Endothelial cell of umbilical vein (primary cell): ENCODE measurements at regions not wholly inside any gene's neighbourhood (a gene's known extent, or its start where the extent isn't known, plus 50 kb on each side); places are given as distances from the start of the nearest gene placed in this dataset.

Experiments used
- BruUV-seq: library from RNA; stranded (reverse); fragments of 400-500 nt; replicated peaks from 2 replicates; lab custom pipeline; 2021; lab: Mats Ljungman, UMichigan
- CTCF ChIA-PET: fragments of 300-600, 350-600 bp; sonication (Branson Sonifier 250); formaldehyde crosslinking; loops from one replicate; lab custom pipeline; 2021; ENCODE audit warnings: antibody characterized with exemption, inconsistent platforms; lab: Charles Lee
- POLR2A ChIA-PET: fragments of 300-600, 350-600 bp; sonication (Branson Sonifier 250); formaldehyde crosslinking; loops from one replicate; lab custom pipeline; 2021; ENCODE audit warnings: antibody characterized with exemption, inconsistent platforms; lab: Charles Lee
- DNase-seq: peaks from one replicate; pipeline ENCODE4 v3.0.0-alpha.2; 2011; ENCODE audit warnings: low read depth, low spot score
- FAIRE-seq: peaks from 2 replicates; lab custom pipeline; 2011; peaks lifted over from hg19 to GRCh38; lab: Jason Lieb, UNC
- H2AFZ ChIP-seq: 2 replicates; pipeline ENCODE4 v1.6.0; 2012; ENCODE audit warnings: low read depth, low read length, control low read depth, inconsistent platforms
- H3K27ac ChIP-seq: 2 replicates; pipeline ENCODE4 v1.5.1; 2011; ENCODE audit warnings: low read depth, mild to moderate bottlenecking, control low read depth, low read length, moderate library complexity; ENCODE audit not compliant: insufficient read depth
- H3K27me3 ChIP-seq, 2 experiments: 2 replicates each; pipeline versions ENCODE4 v1.6.0 to v1.6.1; 2011; ENCODE audit warnings: low read length in 2 of 2, mixed read lengths in 1 of 2; ENCODE audit not compliant: control insufficient read depth in 2 of 2, insufficient read depth in 2 of 2
- H3K36me3 ChIP-seq, 2 experiments: 2 replicates in 1 of 2; 3 replicates in 1 of 2; pipeline ENCODE4 v1.5.1; 2011; ENCODE audit warnings: low read length in 2 of 2, mild to moderate bottlenecking in 1 of 2, moderate library complexity in 1 of 2; ENCODE audit not compliant: control insufficient read depth in 2 of 2, insufficient read depth in 2 of 2; ENCODE audit errors: extremely low read depth in 1 of 2
- H3K4me1 ChIP-seq: 3 replicates; pipeline ENCODE4 v1.5.1; 2011; ENCODE audit warnings: mild to moderate bottlenecking, low read length; ENCODE audit not compliant: control insufficient read depth, insufficient read depth; ENCODE audit errors: extremely low read depth
- H3K4me2 ChIP-seq: 2 replicates; pipeline ENCODE4 v1.6.1; 2011; ENCODE audit warnings: low read length, control low read depth, mixed read lengths; ENCODE audit not compliant: insufficient read depth
- H3K4me3 ChIP-seq, 3 experiments: fragments of 200-600 bp in 1 of 3; sonication (generic), shearing (Covaris generic) in 1 of 3; replicated peaks in 1 of 3; 2 replicates each; pipeline ENCODE4 v1.5.1; 2011 to 2016; ENCODE audit warnings: control low read depth in 3 of 3, low read length in 3 of 3, mild to moderate bottlenecking in 2 of 3, inconsistent platforms in 1 of 3, low read depth in 1 of 3, moderate library complexity in 1 of 3; ENCODE audit not compliant: insufficient read depth in 1 of 3
- H3K79me2 ChIP-seq: 2 replicates; pipeline ENCODE4 v1.6.0; 2012; ENCODE audit warnings: low read length, inconsistent platforms; ENCODE audit not compliant: control insufficient read depth, insufficient read depth
- H3K9ac ChIP-seq: replicated peaks from 2 replicates; pipeline ENCODE3; 2011; ENCODE audit warnings: low read length, control low read depth; ENCODE audit not compliant: insufficient read depth; ENCODE audit errors: extremely low read depth
- H3K9me1 ChIP-seq: replicated peaks from 3 replicates; pipeline ENCODE4 v1.6.0; 2011; ENCODE audit warnings: mild to moderate bottlenecking, low read length; ENCODE audit not compliant: control insufficient read depth, insufficient read depth; ENCODE audit errors: extremely low read depth
- H3K9me3 ChIP-seq: replicated peaks from 2 replicates; pipeline ENCODE4 v1.5.1; 2012; ENCODE audit warnings: low read length, inconsistent platforms; ENCODE audit not compliant: control insufficient read depth, insufficient read depth
- H4K20me1 ChIP-seq: replicated peaks from 2 replicates; pipeline ENCODE3; 2011; ENCODE audit warnings: mild to moderate bottlenecking, low read length; ENCODE audit not compliant: control insufficient read depth, insufficient read depth; ENCODE audit errors: extremely low read depth
- EZH2 ChIP-seq: IDR thresholded peaks from 2 replicates; pipeline ENCODE4 v1.6.1; 2012; ENCODE audit warnings: borderline replicate concordance, low read depth, mild to moderate bottlenecking, moderate library complexity, low read length, inconsistent platforms; ENCODE audit not compliant: severe bottlenecking
- FOS ChIP-seq: IDR thresholded peaks from 2 replicates; pipeline ENCODE4 v1.6.1; 2011; ENCODE audit warnings: mild to moderate bottlenecking, low read length, moderate library complexity, borderline replicate concordance; ENCODE audit not compliant: insufficient read depth
- GATA2 ChIP-seq: IDR thresholded peaks from 2 replicates; pipeline ENCODE4 v1.7.0; 2011; ENCODE audit warnings: low read depth, mild to moderate bottlenecking, moderate library complexity, mixed read lengths, low read length; ENCODE audit not compliant: insufficient read length, insufficient read depth
- JUN ChIP-seq: IDR thresholded peaks from 2 replicates; pipeline ENCODE4 v1.6.1; 2011; ENCODE audit warnings: borderline replicate concordance, low read depth; ENCODE audit not compliant: insufficient read length, insufficient read depth
- MYC ChIP-seq: IDR thresholded peaks from one replicate; pipeline ENCODE4 v1.6.1; 2011; ENCODE audit warnings: mild to moderate bottlenecking, low read depth, low read length
- POLR2A ChIP-seq: IDR thresholded peaks from 2 replicates; pipeline ENCODE4 v1.6.1; 2012; ENCODE audit warnings: low read depth, mild to moderate bottlenecking, control low read depth, low read length
- POLR2AphosphoS5 ChIP-seq: IDR thresholded peaks from 2 replicates; pipeline ENCODE4 v1.6.1; 2012; ENCODE audit warnings: low read depth, mild to moderate bottlenecking, control low read depth, low read length, moderate library complexity; ENCODE audit not compliant: insufficient read depth
- dilution Hi-C: fragments of 300-500 bp; cut with MboI; formaldehyde crosslinking; loops from one replicate; pipeline ENCODE4 v1.15.0; 2019; ENCODE audit warnings: low sequenced_read_pairs; ENCODE audit not compliant: extremely low pct_ligation_motif_present
- intact Hi-C: fragments of 100-400 bp; cut with micrococcal nuclease; formaldehyde crosslinking; loops from one replicate; pipeline ENCODE4 v1.10.0; 2022
- TF ChIP-seq, protein P1 (sequence below): IDR thresholded peaks from 2 replicates; pipeline ENCODE4 v1.6.1; 2011; ENCODE audit not compliant: insufficient read depth, insufficient read length
- TF ChIP-seq, protein P2 (sequence below), 2 donors: IDR thresholded peaks; 1 replicate in 1 of 2; 2 replicates in 1 of 2; pipeline ENCODE4 v1.5.1; 2011; ENCODE audit warnings: low read length in 2 of 2, mild to moderate bottlenecking in 2 of 2, moderate library complexity in 2 of 2, control low read depth in 1 of 2, inconsistent platforms in 1 of 2, low read depth in 1 of 2; ENCODE audit not compliant: insufficient read depth in 1 of 2; ENCODE audit errors: extremely low read depth in 1 of 2

DNA sequence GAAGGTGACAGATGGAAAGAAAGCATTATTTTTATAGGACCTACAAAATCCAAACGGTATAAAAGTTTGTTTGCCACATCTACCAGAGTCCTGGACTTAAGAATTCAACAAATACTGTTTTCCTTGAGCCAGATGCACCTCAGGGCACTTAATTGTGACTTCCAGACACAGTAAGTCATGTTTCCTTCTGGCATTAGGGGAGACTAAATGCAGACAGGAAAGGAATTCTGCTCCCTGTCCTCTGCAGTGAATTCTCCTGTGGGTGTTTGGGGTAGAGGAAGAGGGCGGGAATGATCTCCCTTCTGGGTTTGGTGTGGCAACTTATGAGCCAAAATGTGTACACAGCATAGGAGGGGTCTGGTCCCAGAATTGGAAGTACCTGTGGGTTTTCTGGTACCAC, 93.9 kb upstream of the ZDHHC17 start:
- H3K9me1 ChIP-seq: no peaks in the 10 kb centered on the region
- ChIA-PET CTCF (no interaction called here), POLR2A (no interaction called here)
- no peak overlapping the region for H3K9ac ChIP-seq
- BruUV-seq: no TSS peak
- no peaks in the 10 kb centered on the region for H3K36me3 ChIP-seq
- no peak overlapping the region for H3K4me3 ChIP-seq
- DNase-seq: no peak
- no peak overlapping the region for H2AFZ ChIP-seq
- intact Hi-C loops (no loop called here), dilution Hi-C loops (no loop called here)
- H3K4me1 ChIP-seq: peaks cover 11% of the 10 kb centered on the region
- no peaks in the 10 kb centered on the region for H4K20me1 ChIP-seq
- no peak overlapping the region for H3K27ac ChIP-seq
- H3K79me2 ChIP-seq: no peaks in the 10 kb centered on the region
- no peak for FAIRE-seq
- no peaks in the 10 kb centered on the region for H3K27me3 ChIP-seq
- TF ChIP-seq EZH2: no peak
- no peak for TF ChIP-seq POLR2A
- TF ChIP-seq, protein P1, sequence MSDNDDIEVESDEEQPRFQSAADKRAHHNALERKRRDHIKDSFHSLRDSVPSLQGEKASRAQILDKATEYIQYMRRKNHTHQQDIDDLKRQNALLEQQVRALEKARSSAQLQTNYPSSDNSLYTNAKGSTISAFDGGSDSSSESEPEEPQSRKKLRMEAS: no peak
- no peak for TF ChIP-seq FOS
- TF ChIP-seq, protein P2, sequence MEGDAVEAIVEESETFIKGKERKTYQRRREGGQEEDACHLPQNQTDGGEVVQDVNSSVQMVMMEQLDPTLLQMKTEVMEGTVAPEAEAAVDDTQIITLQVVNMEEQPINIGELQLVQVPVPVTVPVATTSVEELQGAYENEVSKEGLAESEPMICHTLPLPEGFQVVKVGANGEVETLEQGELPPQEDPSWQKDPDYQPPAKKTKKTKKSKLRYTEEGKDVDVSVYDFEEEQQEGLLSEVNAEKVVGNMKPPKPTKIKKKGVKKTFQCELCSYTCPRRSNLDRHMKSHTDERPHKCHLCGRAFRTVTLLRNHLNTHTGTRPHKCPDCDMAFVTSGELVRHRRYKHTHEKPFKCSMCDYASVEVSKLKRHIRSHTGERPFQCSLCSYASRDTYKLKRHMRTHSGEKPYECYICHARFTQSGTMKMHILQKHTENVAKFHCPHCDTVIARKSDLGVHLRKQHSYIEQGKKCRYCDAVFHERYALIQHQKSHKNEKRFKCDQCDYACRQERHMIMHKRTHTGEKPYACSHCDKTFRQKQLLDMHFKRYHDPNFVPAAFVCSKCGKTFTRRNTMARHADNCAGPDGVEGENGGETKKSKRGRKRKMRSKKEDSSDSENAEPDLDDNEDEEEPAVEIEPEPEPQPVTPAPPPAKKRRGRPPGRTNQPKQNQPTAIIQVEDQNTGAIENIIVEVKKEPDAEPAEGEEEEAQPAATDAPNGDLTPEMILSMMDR (IDR thresholded peaks at IDR 0.05; ENCODE audit: extremely low read depth in 1 of 2, insufficient read depth in 1 of 2, low read depth in 1 of 2, low read length in 2 of 2): no peak
- no peak for TF ChIP-seq MYC
- TF ChIP-seq POLR2AphosphoS5: no peak
- no peak for TF ChIP-seq JUN
- no peak for TF ChIP-seq GATA2
- H3K9me3 ChIP-seq: no peaks in the 10 kb centered on the region
- no peak overlapping the region for H3K4me2 ChIP-seq
